ENCODE measurements at regions not wholly inside any gene's neighbourhood (a gene's known extent, or its start where the extent isn't known, plus 50 kb on each side); places are given as distances from the start of the nearest gene placed in this dataset.
"Not testable (repeated sequence)": the region's sequence is repeated elsewhere in the genome, so short reads cannot be mapped to it uniquely, and the experiment has no call there.

- not testable (repeated sequence) for TF ChIP-seq ZNF274 (IDR thresholded peaks at IDR 0.05; ENCODE audit: low read depth, low read length); YY1 (IDR thresholded peaks at IDR 0.05; ENCODE audit: insufficient read depth, insufficient read length)
Observed at GRCh38 chrX:63198693-63199092, 152.4 kb downstream of the SPIN4 start.

Measured in NT2/D1 (cell line).